NCI-H2081 (cell line): ENCODE measurements at regions not wholly inside any gene's neighbourhood (a gene's known extent, or its start where the extent isn't known, plus 50 kb on each side); places are given as distances from the start of the nearest gene placed in this dataset.

Source experiments
- DNase-seq, 2 experiments: peaks; one replicate each; lab custom pipeline; 2025; lab: John Stamatoyannopoulos, UW

DNA sequence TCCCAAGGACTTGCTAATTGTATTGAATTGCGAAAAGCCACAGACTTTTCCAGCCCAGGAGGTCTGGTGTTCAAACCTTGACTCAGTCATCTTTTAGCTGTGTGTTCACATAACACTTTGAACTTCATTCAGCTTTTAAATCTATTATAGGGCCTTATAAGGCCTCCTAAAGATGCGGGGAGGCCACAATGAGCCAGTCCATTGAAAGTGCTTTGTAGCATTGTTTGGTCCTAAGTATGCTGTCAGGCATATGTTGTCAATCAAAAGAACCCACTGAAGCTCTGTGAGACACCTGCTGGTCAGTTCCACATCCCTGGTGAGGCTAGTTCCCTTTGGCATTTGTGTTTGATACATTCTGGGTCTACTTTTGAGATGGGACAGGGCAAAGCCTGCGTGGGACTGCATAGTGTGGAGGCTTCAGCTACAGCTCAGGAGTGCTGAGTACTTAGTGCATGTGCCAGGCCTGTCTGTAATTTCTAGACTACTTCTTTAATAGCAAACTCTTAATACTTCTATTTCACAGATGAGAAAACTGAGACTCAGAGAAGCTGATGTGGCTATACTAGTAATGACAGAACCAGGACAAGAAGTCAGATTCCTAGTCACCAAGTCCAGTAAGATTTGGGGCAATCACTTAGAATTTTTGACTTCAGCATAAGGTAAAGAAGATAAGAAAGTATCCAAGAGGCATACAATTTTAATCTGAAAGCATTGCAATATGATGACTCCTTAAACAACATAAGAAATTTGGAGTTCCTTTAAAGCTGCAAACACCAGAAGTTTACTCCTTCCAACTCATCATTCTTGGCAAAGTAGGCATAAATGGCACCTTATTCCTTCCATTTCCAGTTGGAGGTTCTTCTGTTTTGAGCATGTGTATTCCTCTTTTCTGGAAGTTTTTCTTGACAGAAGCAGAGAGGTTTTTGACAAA, 213.0 kb downstream of the PDCD6IP start:
- DNase-seq = no peak

- DNase-seq = no peak
Observed at GRCh38 chr3:34012102-34012461, 213.7 kb downstream of the PDCD6IP start.

GRCh38 chr3:34013818-34014570, 215.6 kb downstream of the PDCD6IP start:
- DNase-seq = no peak

GRCh38 chr3:34015204-34016142, 217.0 kb downstream of the PDCD6IP start:
- no peak for DNase-seq

- no peak for DNase-seq
Observed at GRCh38 chr3:34016925-34017587, 218.6 kb downstream of the PDCD6IP start.

- DNase-seq = no peak
Observed at GRCh38 chr3:34017757-34018156, 219.3 kb downstream of the PDCD6IP start.

GRCh38 chr3:34019158-34019557, 220.7 kb downstream of the PDCD6IP start:
- no peak for DNase-seq

- no peak for DNase-seq
Observed at GRCh38 chr3:34020170-34020569, 221.7 kb downstream of the PDCD6IP start.

GRCh38 chr3:34020726-34021680, 222.6 kb downstream of the PDCD6IP start:
- peak in 1 of 2 experiments; percentile 1 for DNase-seq

- DNase-seq = no peak
Observed at GRCh38 chr3:34022147-34022546, 223.7 kb downstream of the PDCD6IP start.

DNA sequence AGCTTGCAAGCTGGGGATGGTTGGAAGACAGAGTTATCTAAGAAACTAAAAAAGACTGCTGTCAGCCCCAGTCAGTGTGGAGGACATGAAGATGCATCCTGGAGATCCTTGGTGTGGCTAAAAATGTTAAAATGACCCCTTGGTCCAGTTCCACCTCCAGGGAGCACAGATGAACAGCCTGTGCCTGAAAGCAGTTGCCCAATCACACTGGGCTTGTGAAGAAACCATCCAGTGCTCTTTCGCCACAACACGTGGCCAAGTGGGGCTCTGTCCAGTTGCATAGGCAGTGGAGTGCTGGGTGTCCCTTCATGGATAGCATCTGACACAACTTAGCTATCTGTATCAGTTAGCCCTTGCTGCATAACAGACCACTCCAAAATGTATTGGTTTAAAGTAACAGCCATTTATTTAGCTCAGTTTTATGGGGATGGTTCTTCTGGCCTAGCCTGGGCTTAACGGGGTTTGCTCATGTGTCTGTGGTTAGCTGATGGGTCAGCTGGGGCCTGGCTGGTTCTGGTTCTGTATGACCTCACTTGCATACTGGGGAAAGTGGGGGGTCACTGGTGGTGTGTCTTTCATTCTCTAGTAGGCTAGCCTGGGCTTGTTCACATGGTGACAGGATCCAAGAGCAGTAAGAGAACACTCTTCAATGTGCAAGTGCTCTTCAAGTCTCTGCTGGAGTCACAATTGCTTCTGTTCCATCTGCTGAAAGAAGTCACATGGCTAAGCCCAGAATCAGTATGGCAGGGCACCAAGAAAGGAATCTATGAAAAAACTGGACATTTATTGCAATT, 226.2 kb downstream of the PDCD6IP start:
- no peak for DNase-seq

- no peak for DNase-seq
Observed at GRCh38 chr3:34033839-34034238, 235.4 kb downstream of the PDCD6IP start.

DNA sequence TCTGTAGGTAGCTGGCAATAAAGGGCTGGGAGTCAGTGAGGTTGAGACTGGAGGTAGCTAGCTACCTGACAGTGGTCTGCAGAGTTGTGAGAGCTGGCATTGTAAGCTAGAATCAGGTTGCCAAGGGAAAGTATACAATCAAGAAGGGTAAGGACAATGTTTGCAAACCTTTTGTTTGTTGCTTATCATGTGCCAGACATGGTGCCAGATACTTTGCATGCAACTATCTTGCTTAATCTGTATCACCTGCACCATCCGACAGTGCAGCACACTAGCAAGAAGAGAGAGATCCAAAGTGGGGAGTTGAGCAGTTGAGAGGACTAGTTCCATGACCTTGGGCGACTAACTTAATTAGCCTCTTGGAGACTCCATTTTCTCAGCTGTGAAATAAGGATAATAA, 236.4 kb downstream of the PDCD6IP start:
- DNase-seq = no peak

DNA sequence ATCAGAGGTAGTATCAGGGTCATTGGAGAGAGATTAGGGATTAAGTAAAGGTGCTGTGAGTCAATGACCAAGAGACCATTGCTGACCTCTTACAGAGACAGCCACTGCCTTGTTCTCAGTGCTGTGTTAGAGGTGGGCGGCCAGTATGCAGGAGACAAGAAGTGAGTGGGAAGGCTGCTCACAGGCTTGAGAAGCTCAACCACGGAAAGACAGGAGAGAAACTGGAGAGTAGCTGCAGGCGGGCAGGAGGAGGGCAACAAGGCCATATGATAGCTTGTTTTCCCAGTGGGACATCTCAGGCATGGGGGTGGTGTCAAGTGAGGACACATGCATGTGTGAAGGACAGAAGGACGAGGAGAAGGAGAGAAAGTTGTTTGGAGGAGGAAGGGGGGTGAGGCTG, 237.3 kb downstream of the PDCD6IP start:
- no peak for DNase-seq

GRCh38 chr3:34037260-34037659, 238.8 kb downstream of the PDCD6IP start:
- DNase-seq = no peak

DNA sequence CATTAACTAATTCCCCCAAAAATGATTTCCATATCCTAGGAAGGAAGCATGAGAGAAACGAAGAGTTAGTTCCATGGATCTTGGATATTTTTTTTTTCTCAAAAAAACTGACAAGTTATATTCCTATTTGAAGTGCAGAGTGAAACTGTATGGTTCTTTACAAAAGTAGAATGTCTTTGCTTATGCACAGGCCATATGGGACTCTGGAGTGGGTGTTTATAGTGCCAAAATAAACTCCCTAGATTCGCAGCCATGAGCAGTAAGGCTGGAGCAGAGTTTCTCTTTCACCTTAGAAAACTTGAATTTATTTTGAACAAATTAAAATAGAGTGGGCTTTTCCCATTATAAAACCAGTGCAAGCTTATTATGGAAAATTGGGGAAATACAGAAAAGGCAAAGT, 239.7 kb downstream of the PDCD6IP start:
- DNase-seq = no peak

- DNase-seq = no peak
Observed at GRCh38 chr3:34046154-34046553, 247.7 kb downstream of the PDCD6IP start.

- no peak for DNase-seq
Observed at GRCh38 chr3:34053626-34054025, 255.2 kb downstream of the PDCD6IP start.

DNA sequence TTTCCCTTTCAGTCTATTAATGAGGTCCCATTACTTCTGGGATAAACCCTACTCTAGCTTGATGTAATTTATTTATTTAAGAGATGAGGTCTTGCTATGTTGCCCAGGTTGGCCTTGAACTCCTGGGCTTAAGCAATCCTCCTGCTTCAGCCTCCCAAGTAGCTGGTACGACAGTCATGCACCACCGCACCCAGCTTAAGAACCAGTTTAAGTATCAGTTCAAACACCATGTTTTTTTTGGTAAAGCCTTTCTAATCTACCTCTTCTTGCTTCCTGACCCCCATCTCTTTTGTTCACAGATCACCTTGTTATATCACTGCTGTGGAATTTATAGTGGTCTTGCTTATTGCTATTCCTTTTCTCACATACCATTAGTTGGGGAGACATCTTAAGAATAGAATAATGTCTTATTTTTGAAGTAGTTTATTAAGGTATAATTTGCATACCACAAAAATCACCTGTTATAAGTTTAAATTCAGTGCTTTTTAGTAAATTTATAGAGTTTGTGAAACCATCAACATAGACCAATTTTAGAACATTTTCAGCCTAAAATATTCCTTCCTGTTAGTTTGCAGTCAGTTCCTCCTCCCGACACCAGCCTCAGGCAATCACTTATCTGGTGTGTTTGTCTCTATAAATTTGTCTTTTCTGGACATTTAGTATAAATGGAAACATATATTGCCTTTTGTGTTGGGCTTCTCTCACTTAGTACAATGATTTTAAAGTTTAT, 257.9 kb downstream of the PDCD6IP start:
- no peak for DNase-seq
